HuH-7.5 (cell line): ENCODE measurements at regions not wholly inside any gene's neighbourhood (a gene's known extent, or its start where the extent isn't known, plus 50 kb on each side); places are given as distances from the start of the nearest gene placed in this dataset.

Source experiments
- DNase-seq: peaks from one replicate; pipeline ENCODE4 v3.0.0; 2011; ENCODE audit warnings: low spot score

DNA sequence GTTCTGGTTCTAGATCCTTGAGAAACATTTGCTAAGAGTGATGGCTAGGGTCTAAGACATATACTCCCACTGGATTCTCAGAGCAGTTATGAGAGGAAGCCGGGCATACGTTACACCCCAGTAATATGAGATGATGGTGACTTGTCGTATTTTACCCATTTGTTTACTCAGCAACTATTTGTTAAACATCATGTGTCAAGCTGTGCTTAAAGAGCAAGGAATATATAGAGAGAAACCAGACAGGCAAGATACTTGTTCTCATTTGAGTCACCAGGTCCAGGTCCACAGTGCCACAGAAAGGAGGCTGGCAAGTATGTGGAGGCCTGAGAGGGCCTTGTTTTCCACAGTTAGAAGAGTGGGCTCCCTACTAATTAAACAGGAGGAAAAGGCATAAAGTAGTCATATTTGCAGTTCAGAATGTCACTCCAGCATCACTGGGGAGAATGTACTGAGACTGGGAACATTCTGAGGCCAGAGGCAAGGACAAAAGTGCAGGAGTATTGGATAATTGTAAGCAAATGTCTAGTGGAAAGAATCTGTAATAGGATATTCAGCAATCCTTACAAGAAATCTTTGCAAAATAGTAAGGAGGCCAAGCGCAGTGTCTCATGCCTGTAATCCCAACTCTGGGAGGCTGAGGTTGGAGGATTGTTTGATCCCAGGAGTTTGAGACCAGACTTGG, 142.2 kb downstream of the IRS2 start:
- DNase-seq: no peak

- no peak for DNase-seq
Measured at GRCh38 chr13:109642358-109642757, 144.0 kb downstream of the IRS2 start.

DNA sequence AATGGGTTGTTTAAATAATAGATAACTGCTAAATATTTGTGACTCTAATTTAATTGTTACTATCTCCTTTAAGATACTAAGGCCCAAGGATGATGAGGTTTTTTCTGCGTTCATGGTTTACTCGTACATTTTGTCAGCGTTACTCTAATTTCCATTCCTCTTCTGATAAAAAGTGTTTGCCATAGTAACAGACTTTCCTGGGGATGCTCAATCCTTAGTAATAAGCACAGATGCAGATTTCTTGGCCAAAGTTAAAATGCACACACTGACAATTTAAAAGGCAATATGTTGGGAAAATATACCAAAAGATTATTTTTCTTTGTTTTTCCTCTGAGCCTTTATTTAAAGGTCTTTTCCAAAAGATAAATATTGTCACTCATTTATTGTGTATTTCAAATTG, 149.6 kb downstream of the IRS2 start:
- DNase-seq: no peak

DNA sequence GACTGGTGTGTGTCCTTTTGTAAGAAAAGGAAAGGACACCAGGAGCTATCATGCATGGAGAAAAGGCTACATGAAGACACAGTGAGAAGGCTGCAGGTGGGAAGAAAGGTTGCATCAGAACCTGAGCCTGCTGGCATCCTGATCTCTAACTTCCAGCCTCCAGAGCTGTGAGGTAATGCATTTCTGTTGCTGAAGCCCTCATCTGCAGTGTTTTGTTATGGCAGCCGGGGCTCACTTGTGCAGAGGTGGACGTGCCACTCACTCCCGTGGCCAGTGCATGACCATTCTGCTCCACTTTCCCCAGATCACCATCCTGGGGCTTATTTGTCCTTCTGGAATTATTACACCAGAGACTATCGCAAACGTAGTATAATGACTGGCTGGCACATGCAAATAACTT, 155.3 kb downstream of the IRS2 start:
- no peak for DNase-seq

DNA sequence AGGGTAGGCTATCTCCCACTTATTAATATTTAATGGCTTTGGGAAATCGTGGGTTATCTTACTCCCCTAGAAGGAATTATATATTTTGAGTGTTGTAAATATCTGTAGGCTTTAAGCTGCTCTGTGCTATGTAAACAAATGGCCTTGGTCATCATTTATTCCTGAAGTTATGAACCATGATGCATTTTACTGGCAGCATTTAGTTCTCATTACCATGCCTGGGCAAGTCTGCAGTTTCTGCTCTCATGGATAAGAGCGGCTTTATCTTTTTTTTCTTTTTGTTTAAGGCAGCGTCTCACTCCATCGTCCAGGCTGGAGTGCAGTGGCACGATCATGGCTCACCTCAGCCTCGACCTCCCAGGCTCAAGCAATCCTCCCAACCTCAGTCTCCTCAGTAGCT, 156.1 kb downstream of the IRS2 start:
- no peak for DNase-seq

DNA sequence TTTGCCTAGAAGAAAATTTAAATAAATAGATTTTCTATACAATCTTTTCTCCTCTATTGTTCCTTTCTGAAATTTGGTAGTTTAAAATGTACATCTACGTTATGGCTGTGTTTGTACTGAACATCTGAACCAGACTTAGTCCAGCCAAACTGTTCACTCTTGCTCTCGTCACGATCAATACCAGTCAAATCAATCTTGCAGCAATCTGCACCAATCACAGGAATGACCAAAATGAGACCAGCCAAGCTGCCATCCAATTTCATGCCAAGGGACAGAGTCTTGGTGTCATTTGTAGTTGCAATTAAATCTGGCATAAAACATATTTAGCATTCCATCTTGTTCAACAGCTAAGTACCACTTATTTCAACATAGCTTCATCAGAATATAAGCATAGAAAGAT, 156.6 kb downstream of the IRS2 start:
- DNase-seq: no peak

- DNase-seq: no peak
Measured at GRCh38 chr13:109628251-109628699, 158.1 kb downstream of the IRS2 start.

DNA sequence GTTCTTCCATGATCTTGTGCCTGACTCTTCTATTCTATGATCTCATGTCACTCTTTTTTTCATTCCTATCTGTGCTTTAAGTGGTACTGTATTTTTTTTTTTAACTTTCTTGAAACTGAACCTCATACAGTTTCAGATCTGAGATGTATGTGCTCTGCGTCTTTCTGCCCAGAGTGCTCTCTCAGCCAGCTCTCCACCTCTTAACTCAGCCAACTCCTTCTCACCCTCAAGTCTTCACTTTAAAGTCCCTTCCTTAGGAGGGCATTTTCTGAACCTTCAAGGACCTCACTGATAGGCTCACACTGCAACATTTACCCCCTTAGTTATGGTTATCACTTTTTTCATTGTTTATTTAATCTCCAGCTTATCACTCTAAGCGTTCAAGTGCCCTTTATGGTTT, 158.7 kb downstream of the IRS2 start:
- no peak for DNase-seq

- no peak for DNase-seq
Measured at GRCh38 chr13:109626386-109627171, 159.8 kb downstream of the IRS2 start.

DNA sequence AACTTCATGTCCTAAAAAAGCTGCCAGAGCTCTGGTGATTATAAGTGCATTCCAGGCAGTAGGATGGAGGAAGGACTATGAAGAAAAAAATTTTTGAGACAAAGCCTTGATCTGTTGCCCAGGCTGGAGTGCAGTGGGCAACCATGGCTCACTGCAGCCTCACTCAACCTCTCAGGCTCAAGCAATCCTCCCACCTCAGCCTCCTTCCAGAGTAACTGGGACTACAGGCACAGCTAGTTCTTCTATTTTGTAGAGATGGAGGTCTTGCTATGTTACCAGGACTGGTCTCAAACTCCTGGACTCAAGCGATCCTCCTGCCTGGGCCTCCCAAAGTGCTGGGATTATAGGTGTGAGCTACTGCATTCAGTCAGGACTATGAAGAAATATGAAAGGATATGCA, 161.2 kb downstream of the IRS2 start:
- DNase-seq: no peak

- DNase-seq: no peak
Measured at GRCh38 chr13:109622006-109622405, 164.4 kb downstream of the IRS2 start.

GRCh38 chr13:109615721-109616420, 170.5 kb downstream of the IRS2 start:
- DNase-seq: no peak

DNA sequence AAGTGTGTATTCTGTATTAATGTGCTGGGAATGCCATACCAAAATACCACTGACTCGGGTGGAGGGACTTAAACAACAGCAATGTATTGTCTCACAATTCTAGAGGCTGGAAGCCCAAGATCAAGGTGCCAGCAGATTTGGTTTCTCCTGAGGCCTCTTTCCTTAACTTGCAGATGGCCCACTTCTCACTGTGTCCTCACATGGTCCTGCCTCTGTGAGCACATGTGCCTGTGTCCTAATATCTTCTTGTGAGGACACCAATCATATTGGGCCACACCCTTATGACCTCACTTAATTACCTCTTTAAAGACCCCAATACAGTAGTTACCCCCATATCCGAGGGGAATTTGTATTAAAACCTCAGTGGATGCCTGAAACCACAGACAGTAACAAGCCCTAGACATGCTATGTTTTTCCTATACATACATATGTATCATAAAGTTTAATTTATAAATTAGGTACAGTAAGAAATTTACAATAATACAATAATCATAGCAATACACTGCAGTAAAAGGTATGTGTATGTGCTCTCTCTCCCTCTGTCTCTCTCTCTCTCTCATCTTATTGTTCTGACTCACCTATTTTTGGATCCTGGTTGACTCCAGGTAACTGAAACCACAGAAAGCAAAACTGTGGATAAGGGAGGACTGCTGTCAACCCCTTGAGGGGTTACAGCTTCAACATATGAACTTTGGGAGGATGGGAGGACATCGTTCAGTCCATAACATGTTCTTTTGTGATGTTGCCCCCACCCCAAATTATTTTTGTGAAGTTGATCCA, 174.3 kb downstream of the IRS2 start:
- no peak for DNase-seq

- DNase-seq: no peak
Measured at GRCh38 chr13:109610517-109610916, 175.9 kb downstream of the IRS2 start.

DNA sequence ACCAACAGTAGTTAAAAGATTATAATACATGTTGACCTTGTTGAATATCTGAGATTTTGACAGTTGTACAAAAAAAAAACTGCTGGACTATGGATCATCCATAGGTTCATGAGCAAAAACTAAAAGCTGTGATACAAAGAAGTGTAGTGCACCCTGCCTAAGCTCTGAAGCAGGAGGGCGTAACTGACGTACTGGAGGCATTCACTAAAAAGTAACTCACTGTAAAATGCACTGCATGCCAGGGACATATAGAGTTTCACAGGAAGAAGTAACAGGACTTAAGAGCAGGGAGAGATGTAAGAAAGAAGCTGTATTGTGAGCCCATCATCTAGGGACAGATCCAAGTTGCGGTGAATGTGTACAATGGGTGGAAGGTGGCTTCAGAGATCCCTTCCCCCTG, 177.9 kb downstream of the IRS2 start:
- DNase-seq: no peak

GRCh38 chr13:109608059-109608458, 178.3 kb downstream of the IRS2 start:
- DNase-seq: no peak

DNA sequence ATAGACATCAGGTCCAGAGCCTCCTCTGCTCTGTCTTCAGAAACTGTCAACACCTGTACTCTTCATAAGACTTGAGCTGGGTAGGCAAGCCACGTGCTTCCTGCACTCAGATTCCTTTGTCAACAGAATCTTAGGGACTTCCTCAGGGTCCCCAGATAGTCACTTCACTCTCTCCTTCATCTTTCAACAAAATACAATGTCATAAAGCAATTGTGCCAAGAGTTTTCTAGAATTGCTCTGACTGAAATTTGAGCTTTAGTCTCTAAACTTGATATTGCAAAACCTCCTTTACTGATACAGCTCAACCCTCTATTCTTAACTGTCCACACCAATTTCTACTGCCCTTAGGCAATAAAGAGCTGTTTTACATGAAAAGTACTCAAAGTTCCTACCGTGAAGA, 179.9 kb downstream of the IRS2 start:
- no peak for DNase-seq

- no peak for DNase-seq
Measured at GRCh38 chr13:109605846-109606245, 180.5 kb downstream of the IRS2 start.

DNA sequence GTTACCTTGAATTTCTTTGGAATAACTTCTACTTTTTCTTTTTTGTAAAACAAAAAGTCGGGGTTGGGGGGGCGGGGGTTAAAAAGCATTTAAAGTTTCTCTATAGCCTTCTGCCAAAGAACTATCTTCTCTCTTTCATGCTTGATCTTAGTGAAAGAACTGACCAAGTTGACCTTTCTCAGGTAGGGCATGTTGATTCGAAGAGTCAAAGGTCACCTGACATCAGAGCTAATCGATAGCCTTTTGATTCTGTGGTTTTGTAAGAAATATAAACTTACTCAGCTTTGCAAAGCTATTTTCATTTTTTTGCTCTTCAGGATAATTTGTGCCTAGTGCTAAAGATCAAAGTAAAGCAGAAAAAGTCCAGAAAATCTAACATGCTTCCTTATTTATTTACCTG, 181.5 kb downstream of the IRS2 start:
- DNase-seq: no peak

GRCh38 chr13:109602356-109602755, 184.0 kb downstream of the IRS2 start:
- DNase-seq: no peak

DNA sequence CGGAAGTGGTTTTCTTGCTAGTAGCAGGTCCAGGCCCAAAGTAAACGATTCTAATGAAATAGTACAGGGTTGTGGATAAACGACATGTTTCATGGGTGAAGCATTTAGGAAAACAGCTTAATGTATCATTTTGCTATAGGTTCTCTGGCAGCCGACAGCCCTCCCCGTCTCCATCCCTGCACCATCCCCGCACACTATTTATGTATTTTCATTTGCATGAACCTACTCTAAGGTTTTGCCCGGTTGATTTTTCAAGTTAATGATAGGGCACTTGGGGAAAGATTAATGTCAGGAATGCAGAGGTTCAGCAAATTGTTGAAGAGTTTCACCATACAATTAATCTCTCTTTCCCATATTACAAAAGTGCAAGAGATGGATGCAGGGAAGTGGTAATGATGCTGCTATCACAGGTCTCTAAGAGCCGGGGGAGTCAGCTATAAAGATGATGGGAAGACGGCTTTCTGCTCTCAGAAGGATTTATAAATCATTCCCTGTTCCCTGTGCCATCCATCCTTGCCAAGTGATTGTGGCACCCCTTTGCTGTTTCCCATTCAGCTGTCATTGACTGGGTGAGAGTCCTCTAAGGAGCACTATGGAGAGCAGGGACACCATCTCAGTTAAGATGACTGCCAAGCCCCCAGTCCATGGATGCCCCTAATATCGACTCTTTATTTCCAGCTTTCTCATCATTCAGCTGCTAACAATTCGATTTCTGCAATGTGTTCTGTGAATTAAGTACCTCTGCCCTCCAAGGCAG, 186.3 kb downstream of the IRS2 start:
- DNase-seq: no peak

- no peak for DNase-seq
Measured at GRCh38 chr13:109595471-109595870, 190.9 kb downstream of the IRS2 start.
